ENCODE measurements at regions not wholly inside any gene's neighbourhood (a gene's known extent, or its start where the extent isn't known, plus 50 kb on each side); places are given as distances from the start of the nearest gene placed in this dataset.

DNA sequence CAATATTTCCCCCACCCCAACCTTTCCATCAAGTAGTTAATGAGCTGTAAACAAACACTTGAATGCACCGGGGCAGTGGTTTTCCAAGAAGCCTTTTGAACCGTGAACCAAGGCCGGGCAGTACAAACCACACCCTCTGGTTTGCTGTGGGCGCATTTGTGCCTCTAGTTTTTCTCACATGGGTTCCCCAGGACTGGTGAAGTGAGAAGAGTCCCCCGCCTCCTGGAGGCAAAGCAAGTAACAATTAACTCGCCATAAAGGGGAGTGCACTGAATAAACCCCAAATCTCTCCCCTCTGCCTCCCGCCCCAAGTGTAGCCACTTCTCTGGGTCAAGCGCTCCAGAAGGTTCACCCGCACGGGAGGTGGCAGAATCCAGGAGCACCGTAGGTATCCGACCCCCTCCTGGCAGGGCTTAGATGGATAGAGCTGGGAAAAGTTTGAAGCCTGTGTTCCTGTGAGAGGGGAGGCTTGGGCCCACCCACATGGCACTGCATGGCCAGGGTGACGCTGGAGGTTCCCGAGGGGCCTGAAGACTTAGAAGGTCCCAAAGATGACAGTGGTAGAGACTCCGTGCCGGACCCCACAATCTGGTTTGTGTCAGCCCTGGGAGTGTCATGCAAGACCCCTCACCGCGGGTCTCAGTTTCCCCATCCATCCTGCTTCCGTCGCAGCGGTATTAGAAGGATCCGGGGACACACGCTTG is 182.2 kb downstream of the SMAD2 start:
- Mint-ChIP-seq H3K4me1 (ENCODE audit: low read depth) (peaks cover 3% of the 10 kb centered on the region), H3K27me3 (peaks cover 3% of the 10 kb centered on the region), H3K4me3 (no peak overlapping the region), H3K9me3 (no peaks in the 10 kb centered on the region), H3K27ac (no peak overlapping the region), H3K36me3 (ENCODE audit: low read depth) (no peaks in the 10 kb centered on the region)
- ChIA-PET POLR2A (no interaction called here), CTCF (interaction anchor here (0.6 to 3.5 kb wide), 46 partner anchors 9 to 697 kb away, joined by 3 to 32 read pairs (median 3); no protein-coding TSS in a partner anchor)
- intact Hi-C loops (cut with micrococcal nuclease) = loop anchor here (10.0 kb wide), 1 partner anchor 643 kb away; no protein-coding TSS in a partner anchor
- DNase-seq (no peak), ATAC-seq (no peak)
- TF ChIP-seq, protein P1, sequence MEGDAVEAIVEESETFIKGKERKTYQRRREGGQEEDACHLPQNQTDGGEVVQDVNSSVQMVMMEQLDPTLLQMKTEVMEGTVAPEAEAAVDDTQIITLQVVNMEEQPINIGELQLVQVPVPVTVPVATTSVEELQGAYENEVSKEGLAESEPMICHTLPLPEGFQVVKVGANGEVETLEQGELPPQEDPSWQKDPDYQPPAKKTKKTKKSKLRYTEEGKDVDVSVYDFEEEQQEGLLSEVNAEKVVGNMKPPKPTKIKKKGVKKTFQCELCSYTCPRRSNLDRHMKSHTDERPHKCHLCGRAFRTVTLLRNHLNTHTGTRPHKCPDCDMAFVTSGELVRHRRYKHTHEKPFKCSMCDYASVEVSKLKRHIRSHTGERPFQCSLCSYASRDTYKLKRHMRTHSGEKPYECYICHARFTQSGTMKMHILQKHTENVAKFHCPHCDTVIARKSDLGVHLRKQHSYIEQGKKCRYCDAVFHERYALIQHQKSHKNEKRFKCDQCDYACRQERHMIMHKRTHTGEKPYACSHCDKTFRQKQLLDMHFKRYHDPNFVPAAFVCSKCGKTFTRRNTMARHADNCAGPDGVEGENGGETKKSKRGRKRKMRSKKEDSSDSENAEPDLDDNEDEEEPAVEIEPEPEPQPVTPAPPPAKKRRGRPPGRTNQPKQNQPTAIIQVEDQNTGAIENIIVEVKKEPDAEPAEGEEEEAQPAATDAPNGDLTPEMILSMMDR (IDR thresholded peaks at IDR 0.05) = no peak

DNA sequence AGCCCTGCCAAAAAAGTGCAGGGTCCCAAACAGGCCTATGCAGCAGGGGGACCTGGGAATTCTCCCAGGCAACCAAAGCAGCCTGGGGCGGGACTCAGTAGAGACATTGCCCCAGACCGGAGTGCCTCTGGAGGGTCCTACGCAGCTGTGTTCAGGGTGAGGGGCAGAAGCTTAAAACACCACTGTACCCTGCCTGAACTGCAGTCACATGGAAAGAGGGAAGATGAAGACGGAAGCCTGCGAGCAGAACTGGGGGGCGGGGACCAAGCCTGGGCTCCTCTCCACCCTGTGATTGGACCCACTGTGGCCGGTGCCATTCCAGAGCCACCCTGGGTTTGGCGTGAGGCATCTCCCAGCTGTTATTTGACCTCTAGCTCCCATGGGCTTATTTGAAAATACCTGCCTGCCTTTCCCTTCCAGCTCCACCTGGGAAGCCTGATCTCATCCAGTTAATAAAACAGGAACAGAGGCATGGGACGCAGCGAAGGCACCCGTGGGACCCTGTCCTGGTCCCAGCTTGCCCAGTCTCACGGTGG is 183.1 kb downstream of the SMAD2 start:
- Mint-ChIP-seq H3K4me3 (no peak overlapping the region), H3K27ac (no peak overlapping the region), H3K9me3 (no peaks in the 10 kb centered on the region), H3K36me3 (ENCODE audit: low read depth) (no peaks in the 10 kb centered on the region), H3K27me3 (peaks cover 3% of the 10 kb centered on the region), H3K4me1 (ENCODE audit: low read depth) (peaks cover 3% of the 10 kb centered on the region)
- TF ChIP-seq, protein P1 (IDR thresholded peaks at IDR 0.05) = no peak
- intact Hi-C loops (cut with micrococcal nuclease) = loop anchor here (10.0 kb wide), 1 partner anchor 643 kb away; no protein-coding TSS in a partner anchor
- no peak for ATAC-seq
- DNase-seq = no peak
- CTCF ChIA-PET = interaction anchor here (0.9 to 3.5 kb wide), 4 partner anchors 8 to 646 kb away, joined by 3 to 32 read pairs (median 12); no protein-coding TSS in a partner anchor
- POLR2A ChIA-PET = no interaction called here

DNA sequence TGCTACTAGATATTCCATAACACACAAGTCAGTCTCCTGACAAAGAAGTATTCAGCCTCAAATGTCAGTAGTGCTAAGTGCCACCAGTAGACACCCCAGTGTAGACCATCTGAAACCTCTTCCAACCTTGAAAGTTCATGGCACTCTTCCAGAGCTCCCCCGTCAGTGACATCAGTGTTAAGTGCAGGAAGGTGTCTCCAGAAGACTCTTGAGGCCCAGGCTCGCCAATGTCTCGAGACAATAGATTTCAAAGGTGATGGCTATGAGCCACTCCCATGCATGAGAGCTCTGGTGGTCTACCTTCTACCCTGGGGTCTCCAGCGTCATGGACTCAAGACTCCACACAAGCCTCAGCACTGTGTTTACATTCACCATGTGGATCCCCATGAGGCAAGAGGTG is 183.8 kb downstream of the SMAD2 start:
- ATAC-seq (no peak), DNase-seq (no peak)
- H3K4me3 Mint-ChIP-seq = no peak overlapping the region
- CTCF ChIA-PET = interaction anchor here (3.5 kb wide), 1 partner anchor 532 kb away, joined by 32 read pairs; no protein-coding TSS in a partner anchor
- H3K4me1 Mint-ChIP-seq (ENCODE audit: low read depth) = peaks cover 3% of the 10 kb centered on the region
- no peaks in the 10 kb centered on the region for H3K36me3 Mint-ChIP-seq (ENCODE audit: low read depth)
- TF ChIP-seq, protein P1 (IDR thresholded peaks at IDR 0.05) = no peak
- peaks cover 3% of the 10 kb centered on the region for H3K27me3 Mint-ChIP-seq
- H3K9me3 Mint-ChIP-seq = no peaks in the 10 kb centered on the region
- intact Hi-C loops (cut with micrococcal nuclease) = loop anchor here (10.0 kb wide), 1 partner anchor 642 kb away; no protein-coding TSS in a partner anchor
- POLR2A ChIA-PET = no interaction called here
- H3K27ac Mint-ChIP-seq = no peak overlapping the region

DNA sequence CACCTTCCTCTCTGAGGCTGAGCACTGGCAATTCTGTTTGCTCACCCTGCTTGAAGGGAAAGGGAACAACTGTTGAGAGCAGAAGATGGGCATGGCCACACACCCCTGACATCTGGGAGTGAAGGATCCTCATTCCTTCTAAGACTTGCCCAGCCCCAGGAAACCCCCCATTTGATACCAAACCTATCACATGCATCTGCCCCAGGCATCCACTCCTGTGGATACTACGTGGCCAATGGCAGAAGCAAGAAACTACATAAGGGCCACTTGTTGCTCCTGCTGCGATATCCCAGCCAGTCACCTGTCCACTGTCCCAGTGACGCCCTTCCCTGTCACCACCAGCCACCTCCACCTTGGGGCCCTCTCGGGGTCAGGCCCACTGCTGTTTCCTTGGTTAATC is 185.2 kb downstream of the SMAD2 start:
- DNase-seq (no peak), ATAC-seq (no peak)
- intact Hi-C loops (cut with micrococcal nuclease) = loop anchor here (10.0 kb wide), 1 partner anchor 640 kb away; no protein-coding TSS in a partner anchor
- Mint-ChIP-seq H3K4me3 (no peak overlapping the region), H3K36me3 (ENCODE audit: low read depth) (no peaks in the 10 kb centered on the region), H3K4me1 (ENCODE audit: low read depth) (peaks cover 3% of the 10 kb centered on the region), H3K27ac (no peak overlapping the region), H3K27me3 (peaks cover 3% of the 10 kb centered on the region), H3K9me3 (no peaks in the 10 kb centered on the region)
- TF ChIP-seq, protein P1 (IDR thresholded peaks at IDR 0.05) = no peak
- ChIA-PET CTCF (no interaction called here), POLR2A (no interaction called here)

DNA sequence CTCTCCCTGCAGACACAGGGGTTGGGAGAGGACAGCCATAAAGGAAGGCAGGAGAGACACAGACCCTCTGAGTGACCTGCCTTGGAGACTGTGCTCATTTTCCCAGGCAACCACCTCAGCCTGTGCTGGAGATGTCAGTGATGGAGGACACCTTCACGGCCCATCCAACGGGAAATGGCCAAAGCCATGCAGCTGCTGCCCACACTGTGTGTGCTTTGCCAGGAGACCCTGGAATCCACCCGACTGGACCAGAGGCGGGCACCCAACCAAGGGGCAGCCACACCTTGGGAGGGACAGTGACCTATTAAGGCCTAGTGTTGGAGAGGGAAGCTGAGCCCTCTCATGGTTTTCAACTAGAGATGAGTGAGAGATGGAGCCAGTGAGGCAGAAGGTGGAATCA is 192.5 kb downstream of the SMAD2 start:
- Mint-ChIP-seq H3K4me1 (ENCODE audit: low read depth) (no peaks in the 10 kb centered on the region), H3K9me3 (no peaks in the 10 kb centered on the region), H3K36me3 (ENCODE audit: low read depth) (no peaks in the 10 kb centered on the region), H3K27me3 (peaks cover 13% of the 10 kb centered on the region), H3K4me3 (no peak overlapping the region), H3K27ac (no peak overlapping the region)
- ATAC-seq (no peak), DNase-seq (no peak)
- ChIA-PET CTCF (interaction anchor here (1.3 to 3.5 kb wide), 2 partner anchors 10 to 17 kb away, joined by 3 to 21 read pairs; no protein-coding TSS in a partner anchor), POLR2A (no interaction called here)
- TF ChIP-seq, protein P1 (IDR thresholded peaks at IDR 0.05) = no peak
- intact Hi-C loops (cut with micrococcal nuclease) = no loop called here
